Kidney capillary endothelial cell (primary cell): ENCODE measurements at regions not wholly inside any gene's neighbourhood (a gene's known extent, or its start where the extent isn't known, plus 50 kb on each side); places are given as distances from the start of the nearest gene placed in this dataset.
"Not testable (repeated sequence)": the region's sequence is repeated elsewhere in the genome, so short reads cannot be mapped to it uniquely, and the experiment has no call there.

Experiments
- DNase-seq: peaks from one replicate; pipeline ENCODE4 v3.0.0-alpha.2; 2018; ENCODE audit warnings: low spot score

DNA sequence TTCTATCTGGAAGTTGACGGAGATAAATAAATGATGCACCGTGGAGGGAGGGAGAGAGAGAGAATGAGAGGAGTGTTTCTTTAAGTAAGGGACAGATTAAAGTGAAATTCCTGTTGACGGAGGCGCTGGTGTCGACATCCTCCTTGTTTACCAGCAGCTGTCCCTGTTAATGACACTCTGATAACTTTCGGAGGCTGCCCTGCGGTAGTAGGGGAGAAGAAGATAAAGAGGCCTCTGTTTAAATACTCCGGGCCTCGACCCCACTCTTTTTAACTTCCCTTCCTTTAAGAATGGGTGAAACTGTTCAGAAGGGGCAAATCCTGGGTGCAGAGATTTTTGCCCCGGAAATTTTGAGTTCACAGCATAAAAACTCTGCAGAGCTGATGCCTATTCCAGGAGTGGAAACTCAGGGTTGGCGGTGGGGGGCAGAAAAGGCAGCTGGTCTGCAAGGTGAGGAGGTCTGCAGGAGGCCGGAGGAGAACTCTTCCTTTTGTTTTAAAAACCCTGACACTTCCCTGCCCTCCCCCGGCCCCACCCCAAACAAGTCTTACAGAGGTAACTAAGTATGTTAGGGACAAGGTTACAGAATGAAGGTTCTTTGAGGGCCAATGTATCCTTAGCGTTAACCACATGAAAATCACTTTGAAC is 276.6 kb upstream of the NR2F2 start:
- DNase-seq: no peak

DNA sequence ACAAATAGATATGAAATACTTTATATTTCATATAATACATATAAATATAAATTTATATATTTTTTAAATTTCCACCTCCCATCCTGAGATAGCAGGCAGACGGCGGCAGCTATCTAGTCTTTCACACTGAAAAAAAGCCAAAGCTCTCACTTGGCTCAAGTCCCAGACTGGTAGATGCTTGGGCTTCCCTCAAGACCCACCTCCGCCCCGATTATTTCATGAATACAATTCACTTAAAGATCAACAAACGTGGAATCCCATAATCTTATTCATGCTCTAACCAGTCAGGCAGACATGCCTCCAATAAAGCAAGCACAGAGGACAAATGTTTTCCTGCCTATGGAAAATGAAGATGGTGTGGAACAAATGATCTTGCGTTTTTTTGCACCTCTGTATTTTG is 275.9 kb upstream of the NR2F2 start:
- DNase-seq: no peak

DNA sequence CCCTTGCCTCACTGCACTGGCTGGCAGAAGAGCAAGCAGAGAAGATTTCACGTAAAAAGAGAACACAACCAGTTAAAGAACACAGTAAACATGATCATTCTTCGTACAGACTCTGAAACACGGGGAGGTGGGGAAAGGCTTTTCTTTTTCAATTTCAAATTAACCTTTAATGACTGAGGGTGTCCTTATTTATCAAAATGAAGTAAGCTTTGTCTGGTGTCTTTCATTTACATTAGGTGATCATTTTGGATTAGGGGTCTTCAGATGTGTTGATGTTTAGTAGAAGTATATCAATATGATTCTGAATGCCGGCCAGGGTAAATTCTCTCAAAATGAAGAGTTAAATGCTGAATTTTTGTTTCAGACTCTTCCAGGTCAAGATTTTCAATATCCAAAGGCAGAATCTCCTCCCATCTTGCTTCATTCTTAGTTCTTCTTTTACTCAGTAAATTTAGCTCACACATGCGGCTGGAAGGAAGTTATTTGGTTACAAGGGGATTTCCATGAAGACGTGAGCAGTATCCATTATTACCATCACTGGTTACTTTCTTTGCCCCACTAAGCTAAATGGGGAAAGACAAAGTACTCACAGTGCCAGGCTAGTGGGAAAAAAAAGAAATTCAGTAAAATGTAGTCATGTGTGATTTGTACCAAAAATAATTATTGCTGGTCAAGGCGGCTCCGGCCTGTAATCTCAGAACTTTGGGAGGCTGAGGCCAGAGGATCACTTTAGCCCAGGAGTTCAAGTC is 272.2 kb upstream of the NR2F2 start:
- no peak for DNase-seq

DNA sequence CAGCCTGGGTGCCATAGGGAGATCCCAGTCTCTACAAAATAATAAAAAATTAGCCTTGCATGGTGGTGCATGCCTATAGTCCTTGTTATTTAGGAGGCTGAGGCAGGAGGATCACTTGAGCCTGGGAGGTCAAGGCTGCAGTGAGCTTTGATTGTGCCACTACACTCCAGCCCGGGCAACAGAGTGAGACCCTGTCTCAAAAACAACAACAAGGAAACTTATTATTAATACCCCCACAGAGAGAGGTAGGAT is 271.7 kb upstream of the NR2F2 start:
- DNase-seq: not testable (repeated sequence)

DNA sequence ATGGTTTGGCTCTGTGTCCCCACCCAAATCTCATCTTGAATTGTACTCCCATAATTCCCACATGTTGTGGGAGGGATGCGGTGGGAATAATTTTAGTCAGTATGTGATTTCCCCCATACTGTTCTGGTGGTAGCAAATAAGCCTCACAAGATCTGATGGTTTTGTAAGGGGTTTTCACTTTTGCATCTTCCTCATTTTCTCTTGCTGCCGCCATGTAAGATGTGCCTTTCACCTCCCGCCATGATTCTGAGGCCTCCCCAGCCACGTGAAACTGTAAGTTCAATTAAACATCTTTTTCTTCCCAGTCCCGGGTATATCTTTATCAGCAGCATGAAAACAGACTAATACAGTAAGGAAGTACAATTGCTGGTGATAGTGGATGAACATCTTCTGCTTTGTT is 269.9 kb upstream of the NR2F2 start:
- DNase-seq: not testable (repeated sequence)

DNA sequence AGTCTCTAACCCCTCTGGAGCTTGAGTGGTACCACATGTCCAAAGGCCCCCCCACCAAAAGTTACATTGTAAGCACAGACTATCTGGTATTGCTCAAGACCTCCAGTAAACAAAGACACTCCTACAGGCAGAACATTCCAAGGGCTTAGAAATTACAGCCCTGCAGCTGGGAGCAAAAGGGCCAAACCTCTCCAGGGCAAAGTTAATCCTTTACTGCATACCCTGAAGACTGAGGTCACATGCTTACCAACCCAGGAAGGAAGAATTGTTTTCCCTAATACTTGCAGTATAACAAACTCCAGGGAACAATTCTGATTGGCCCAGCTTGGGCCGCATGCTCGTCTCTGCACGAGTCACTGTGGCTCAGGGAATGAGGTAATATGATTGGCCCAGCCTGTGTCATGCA is 266.1 kb upstream of the NR2F2 start:
- no peak for DNase-seq

DNA sequence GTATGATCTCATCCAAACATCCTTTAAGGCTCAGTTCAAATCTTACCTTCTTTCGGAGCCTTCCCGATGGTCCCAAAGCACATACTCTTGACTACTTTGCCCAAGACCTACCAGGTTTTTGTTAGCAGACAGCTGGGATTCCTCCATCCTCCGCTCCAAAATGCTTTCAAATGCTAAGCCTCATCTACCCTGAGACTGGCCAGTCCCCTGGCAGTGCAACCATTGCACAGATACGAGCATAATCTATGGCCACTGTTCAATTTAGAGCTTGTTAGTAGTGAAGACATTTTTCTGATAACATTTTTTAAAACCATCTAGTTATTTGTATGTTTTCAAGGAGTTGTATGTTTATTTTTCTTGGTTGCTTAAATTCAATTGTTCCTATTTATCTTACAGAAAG is 264.4 kb upstream of the NR2F2 start:
- no peak for DNase-seq

DNA sequence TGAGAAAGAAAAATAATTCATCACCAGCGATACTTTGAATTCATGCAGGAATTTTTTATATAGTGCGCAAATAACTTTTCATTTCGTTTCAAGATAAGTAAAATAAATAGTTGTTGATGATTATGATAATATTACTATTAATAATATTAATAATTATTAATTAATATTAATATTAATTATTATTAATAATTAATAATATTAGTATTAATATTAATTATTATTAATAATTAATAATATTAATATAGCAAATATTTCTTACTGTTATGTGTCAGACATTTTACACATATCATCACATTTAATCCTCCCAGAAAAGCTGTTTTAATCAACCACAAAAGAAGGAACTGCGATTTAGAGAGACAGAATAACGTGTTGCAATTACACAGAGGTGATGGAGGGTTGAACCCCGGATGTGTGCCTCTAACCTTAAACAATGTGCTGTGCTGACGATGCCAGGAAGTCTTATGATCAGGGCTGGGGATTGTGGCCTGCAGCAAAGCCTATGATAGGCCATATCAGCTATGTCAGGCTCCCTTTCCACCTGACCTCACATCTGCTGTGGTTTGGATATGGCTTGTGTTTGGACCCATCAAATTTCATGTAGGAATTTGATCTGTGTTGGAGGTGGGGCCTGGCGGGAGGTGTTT is 263.5 kb upstream of the NR2F2 start:
- DNase-seq: no peak

DNA sequence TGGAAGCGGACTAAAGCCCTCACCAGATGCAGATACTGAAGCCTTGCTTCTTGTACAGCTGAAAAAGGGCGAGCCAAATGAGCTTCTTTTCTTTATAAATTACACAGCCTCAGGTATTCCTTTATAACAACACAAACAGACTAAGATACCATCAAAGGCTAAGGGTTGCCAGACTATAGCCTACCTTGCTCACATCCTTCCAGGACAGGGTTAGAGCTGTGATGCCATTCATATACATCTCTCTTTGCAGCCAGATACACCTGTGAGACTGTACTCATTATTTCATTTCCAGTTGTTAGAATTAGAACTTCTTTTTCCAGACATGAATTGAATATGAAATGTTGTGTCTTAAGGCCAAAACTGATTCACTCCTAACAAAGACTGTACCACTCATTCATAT is 262.8 kb upstream of the NR2F2 start:
- no peak for DNase-seq

DNA sequence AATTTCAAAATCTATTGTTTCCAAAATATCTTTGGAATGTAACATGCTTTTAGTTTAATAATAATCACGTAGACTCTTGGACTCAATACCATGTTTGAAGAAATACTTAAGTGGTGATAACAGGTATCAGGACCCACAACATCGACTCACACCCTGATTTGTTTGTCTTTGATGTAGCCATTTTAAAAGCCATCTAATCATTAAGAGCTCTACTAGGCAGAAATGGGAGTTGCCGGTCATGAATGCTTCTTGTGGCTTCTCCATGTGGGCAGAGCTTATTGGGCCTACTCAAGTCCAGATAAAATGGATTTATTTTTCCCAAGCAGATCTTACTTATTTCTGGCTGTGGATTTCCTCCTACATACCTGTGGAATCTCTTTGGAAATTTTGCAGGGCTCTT is 261.6 kb upstream of the NR2F2 start:
- DNase-seq: no peak

DNA sequence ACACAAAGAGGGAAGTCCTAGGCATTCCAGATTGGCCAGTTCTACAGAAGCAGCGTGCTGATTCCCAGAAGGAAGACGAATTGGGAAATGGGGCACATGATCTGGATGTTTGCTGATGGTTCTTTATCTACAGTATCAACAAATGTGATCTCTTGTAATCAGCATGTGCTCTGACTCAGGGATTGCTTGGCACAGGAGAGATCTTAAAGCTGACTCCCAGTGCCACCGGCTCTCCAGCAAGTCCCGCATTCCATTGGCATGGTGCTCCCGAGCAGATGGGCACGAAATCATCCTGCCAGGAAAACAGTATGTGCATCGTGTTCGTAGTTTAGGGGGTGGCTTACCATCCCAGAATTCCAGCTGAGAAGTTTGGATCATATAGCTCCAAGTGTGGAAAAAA is 259.9 kb upstream of the NR2F2 start:
- DNase-seq: no peak

DNA sequence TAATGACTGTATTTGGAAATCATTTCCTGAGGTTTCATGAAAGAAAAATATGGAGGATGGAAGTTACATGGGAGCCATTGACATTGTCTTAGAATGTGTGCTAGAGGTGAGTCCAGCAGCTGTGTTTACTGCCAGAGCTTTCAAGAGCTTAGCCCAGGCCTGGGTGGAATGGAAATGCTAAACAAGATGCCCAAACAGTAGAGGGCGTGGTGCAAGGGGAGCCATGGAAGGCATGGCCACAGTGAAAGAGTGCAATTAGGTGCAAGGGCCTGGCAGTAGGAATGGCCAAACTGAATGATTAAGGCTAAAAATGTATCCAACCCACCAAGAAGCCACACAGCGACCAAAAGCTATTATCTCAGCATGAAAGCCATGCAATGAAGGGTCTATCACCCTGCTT is 257.7 kb upstream of the NR2F2 start:
- DNase-seq: no peak

DNA sequence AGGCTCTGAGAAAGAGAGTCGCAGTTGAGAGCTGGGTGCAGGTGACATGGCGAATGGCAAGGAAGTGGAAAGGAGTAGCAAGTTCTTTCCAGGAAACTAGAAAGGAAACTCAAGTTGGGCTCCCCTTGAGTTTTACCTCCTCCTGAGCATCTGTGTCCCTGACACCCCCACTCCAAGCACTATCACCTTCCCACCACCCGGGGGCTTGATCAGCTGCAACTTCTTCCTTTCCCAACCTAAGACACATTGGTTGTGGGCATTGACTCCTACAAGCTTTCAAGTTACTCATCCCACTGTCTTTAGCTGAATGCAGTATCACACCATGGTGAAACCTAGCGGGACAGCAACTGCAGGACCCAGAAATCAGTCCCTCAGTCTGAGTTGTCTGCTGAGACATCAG is 256.6 kb upstream of the NR2F2 start:
- DNase-seq: no peak

DNA sequence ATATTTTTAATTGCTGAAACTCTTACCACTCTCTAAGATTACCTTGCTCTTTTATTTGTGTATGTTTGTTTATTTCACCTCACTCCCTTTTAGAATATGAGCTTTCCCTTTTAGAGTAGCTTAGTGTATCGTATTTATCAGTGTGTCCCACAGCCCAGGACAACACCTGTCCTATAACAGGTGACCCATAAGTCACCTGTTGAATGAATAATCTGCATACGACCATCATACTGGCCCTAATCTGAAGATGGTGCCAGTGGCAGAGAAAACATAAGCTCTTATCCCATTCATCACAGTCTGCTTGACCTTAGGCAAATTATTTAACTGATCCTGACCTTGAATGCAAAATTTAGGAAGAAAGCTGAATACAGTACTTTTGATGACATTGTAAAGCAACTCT is 254.6 kb upstream of the NR2F2 start:
- no peak for DNase-seq

DNA sequence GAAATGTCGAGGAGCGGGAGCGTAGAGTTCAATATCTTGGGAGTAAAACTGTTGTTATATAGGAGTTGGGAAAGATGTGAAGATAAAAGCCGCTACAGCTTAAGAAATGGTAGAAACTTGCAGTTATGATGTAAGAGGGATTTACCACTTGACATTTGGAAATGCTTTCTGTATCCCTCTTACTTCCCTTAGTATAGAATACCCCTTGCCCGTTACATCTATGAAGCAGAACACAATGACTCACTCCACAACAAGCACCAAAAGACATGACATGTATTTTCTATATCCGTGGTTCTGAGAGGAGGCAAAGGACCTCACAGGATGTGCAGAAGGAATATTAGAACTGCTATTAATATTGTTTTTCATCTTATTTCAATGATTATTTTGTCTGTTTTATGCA is 254.2 kb upstream of the NR2F2 start:
- no peak for DNase-seq

DNA sequence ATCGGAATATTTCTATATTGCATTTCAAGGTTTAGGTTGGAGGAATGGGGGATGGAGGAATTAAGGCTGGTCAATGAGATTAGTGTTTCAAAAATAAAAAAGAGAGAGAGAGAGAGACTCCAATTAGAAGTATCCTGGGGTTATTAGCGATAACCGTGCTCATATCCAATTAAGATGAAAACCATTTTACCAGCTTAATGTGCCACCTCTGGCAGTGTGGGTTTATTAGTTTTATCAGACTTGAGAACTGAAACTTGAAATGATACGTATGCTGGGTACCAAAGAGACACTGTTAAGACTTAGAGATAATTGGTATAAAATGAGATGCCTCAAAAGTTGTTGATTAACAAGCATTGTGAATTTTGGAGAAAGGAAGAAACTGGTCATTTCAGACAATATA is 251.5 kb upstream of the NR2F2 start:
- DNase-seq: no peak

DNA sequence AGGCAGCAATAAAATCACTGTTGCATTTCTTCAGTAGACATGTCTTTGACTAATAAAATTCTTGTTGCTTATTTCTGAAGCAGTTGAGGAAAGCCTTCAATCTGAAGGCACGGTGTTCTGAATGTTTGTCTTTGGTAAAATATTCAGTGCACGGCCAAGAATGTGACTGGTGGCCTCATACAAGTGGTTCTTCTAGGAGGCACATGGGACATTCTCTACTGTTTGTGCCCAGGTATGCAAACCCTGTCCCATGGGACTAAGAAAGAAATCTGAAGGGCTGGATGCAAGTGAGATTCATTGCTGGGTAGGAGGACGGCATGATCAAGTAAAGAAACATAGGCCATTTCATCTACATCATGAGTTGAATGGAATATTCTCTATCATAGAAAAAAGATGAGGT is 250.6 kb upstream of the NR2F2 start:
- DNase-seq: no peak

DNA sequence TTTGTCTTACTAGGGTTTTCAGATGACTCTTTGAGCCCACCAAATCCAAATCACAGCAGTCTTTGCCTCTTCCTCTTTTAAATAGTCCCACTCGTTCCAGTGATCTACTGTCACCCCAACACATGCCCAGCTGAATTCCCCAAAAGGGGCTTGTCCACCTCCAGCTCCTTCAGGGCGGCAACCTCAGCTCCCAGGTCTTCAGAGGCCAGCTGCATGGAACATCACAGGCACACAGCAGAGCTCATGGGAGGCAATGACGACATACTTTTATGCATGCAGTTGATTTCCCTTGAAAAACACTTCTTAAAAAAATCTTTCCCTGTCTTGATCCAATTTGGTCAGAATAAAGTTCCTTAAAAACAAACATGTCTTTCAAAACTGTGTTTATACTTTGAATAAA is 244.3 kb upstream of the NR2F2 start:
- no peak for DNase-seq

DNA sequence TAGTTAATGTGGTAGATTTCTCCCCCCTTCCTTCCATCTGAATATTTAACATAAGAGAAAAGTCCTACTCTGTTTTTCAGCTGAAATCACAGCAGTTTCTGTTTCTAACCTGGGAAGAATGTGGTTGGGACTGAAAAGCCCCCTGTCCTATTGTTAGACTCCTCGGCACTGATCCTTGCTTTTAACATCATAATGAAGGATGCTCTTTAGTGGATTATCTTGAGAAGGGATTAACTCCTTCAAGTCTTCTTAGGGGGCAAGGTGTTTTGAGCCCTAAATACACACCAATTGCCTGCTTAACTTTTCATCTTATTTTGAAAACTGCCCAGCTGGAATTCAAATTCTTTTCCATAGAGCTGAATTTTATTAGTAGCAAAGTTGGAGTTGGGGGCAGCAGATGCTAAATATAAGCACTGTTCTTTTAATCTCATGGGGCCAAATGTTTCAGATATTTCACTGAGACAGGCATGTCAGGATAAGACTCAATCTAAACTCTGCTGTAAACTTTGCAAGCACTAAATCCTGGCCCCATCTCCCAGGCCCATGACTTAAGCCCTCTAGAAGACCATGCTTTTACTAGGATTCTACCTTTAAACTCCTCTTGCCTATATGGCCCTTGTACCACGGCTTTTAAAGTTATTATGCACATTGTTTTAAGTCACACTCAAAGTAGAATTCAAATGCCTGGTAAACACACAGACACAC is 243.2 kb upstream of the NR2F2 start:
- DNase-seq: no peak

DNA sequence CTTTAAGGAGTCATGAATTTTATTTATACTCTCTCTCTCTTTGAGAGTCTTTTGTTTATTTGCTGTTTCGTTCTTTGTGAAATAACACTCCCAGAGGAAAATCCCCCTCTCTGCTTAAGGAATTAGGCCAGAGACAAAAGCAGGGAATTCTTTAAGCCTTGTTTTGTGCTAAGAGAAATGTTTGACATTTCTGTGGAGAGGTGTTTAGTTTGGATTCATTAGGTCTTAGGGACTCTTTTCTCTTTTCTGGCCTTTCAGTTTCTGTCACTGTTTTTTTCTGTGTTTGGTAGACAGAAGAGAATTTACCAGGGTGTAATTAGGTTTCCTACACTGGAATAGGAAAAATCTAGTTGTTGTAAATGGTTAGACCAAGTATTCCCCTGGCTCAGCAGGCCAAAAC is 241.8 kb upstream of the NR2F2 start:
- DNase-seq: no peak

DNA sequence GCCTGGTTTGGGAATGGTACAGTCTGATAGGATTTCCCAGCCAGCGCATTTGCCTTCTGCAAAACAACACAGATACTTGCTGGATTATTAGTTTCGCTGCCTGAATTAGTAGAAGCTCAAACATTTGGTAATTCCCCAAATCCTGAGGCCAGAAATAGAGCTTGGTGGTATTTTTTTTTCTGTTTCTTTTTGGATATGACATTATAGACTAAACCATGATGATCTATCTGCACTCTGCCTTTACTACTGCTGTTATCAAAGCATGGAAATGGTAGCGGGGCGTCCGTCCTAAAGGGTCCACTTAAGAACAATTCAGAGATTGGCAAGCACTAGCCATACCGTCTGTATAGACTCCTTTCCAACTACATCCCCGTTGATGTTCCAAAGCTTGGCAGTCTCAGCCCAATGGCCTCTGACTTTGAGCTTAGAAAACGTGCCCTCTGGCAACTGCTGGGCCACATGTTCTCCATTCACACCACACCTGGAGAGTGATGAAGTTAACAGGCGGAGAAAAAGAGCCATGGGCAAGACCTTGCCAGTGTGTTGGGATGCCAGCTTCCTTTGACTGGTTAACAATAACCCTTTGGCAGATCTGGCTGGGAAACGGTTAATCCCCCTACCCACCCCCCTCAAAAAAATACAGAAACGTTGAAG is 241.0 kb upstream of the NR2F2 start:
- no peak for DNase-seq

DNA sequence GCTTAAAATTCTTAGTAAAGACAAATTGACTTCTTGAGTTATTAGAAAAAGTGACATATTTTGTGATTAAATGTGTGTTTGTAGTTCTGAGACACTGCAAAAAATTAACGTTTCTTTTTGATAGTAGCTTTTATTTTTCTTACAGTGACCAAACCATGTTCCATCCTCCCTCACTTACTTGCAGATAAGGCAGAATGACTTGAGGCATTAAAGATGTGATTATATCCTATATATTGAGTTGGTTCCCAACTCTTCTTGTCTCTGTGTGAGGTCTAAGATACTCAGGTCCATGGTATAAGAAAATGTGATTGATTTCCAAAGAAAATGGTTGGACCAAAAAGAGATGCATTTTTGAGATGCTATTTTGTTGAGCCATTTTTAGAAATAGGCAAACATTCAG is 238.3 kb upstream of the NR2F2 start:
- no peak for DNase-seq

DNA sequence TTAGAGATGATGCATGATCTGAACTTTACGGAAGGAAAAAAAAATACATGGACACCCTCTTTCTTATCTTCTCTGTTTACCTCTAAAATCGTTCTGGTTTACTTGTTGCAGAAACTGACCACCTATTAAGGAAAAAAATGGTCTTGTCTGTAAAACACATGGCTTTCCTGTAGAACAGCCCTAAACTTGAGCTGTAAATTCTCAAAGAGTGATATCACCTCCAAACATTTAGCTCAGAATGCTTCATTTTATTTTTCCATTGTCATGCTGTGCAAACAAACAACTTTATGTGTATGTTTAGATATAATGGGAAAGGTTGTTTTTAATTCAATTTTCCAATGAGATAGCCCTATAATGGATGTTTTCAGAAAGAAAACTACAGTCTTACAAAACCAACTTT is 237.4 kb upstream of the NR2F2 start:
- DNase-seq: no peak
